Bronchial epithelial cell (primary cell): ENCODE measurements at regions not wholly inside any gene's neighbourhood (a gene's known extent, or its start where the extent isn't known, plus 50 kb on each side); places are given as distances from the start of the nearest gene placed in this dataset.
"Not testable (repeated sequence)": the region's sequence is repeated elsewhere in the genome, so short reads cannot be mapped to it uniquely, and the experiment has no call there.

ENCODE experiments used
- DNase-seq: peaks from one replicate; pipeline ENCODE4 v3.0.0-alpha.2; 2010; ENCODE audit warnings: low read depth
- FAIRE-seq: peaks from 2 replicates; lab custom pipeline; 2011; peaks lifted over from hg19 to GRCh38; lab: Jason Lieb, UNC
- H3K27me3 ChIP-seq: 2 replicates; pipeline ENCODE4 v1.5.1; 2011; ENCODE audit warnings: low read length; ENCODE audit not compliant: control insufficient read depth, insufficient read depth
- H3K36me3 ChIP-seq: 2 replicates; pipeline ENCODE4 v1.5.1; 2011; ENCODE audit warnings: low read length; ENCODE audit not compliant: control insufficient read depth, insufficient read depth
- H3K4me3 ChIP-seq: 2 replicates; pipeline ENCODE4 v1.5.1; 2011; ENCODE audit warnings: mild to moderate bottlenecking, low read depth, low read length, control low read depth
- CTCF ChIP-seq: IDR thresholded peaks from 2 replicates; pipeline ENCODE4 v1.5.1; 2011; ENCODE audit warnings: mild to moderate bottlenecking, moderate library complexity, low read length, control low read depth, inconsistent platforms; ENCODE audit not compliant: insufficient read depth, severe bottlenecking

GRCh38 chr16:86270696-86271095 is 239.6 kb upstream of the FOXF1 start:
- no peak for FAIRE-seq
- H3K4me3 ChIP-seq = no peak overlapping the region
- no peaks in the 10 kb centered on the region for H3K36me3 ChIP-seq
- H3K27me3 ChIP-seq = no peaks in the 10 kb centered on the region
- DNase-seq = no peak
- TF ChIP-seq CTCF = no peak

GRCh38 chr16:86272744-86273143 is 237.6 kb upstream of the FOXF1 start:
- DNase-seq (no peak), FAIRE-seq (no peak)

DNA sequence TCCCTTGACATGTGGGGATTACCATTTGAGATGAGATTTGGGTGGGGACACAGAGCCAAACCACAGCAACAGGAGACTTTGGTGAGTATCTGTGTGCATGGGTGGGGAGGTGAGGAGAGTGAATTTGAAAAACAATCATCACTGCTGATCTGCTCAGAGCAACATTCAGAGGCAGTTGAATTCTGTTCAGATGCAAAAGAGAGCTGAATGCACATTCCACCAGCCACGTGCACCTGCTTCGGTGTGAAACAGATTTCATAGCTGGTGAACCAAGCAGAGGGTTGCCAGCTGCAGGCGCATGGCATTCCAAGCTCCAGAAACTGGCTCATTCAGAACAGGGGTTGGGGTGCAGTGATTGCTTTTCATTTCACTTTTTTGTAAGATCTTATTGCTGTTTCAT is 233.1 kb upstream of the FOXF1 start:
- FAIRE-seq (no peak), DNase-seq (no peak)
- Histone ChIP-seq H3K27me3 (no peaks in the 10 kb centered on the region), H3K4me3 (no peak overlapping the region), H3K36me3 (no peaks in the 10 kb centered on the region)
- no peak for TF ChIP-seq CTCF

More at GRCh38 chr16:86272744-86273143, 237.6 kb upstream of the FOXF1 start:
- Histone ChIP-seq H3K36me3 (no peaks in the 10 kb centered on the region), H3K27me3 (no peaks in the 10 kb centered on the region), H3K4me3 (no peak overlapping the region)
- TF ChIP-seq CTCF = no peak

- DNase-seq, H3K27me3 ChIP-seq, FAIRE-seq: not testable (repeated sequence)
These were observed 232.5 kb upstream of the FOXF1 start for GRCh38 chr16:86277859-86278258.

GRCh38 chr16:86281421-86281820 is 228.9 kb upstream of the FOXF1 start:
- FAIRE-seq (no peak), DNase-seq (no peak)
- Histone ChIP-seq H3K27me3 (peaks cover 2% of the 10 kb centered on the region), H3K4me3 (no peak overlapping the region), H3K36me3 (no peaks in the 10 kb centered on the region)
- no peak for TF ChIP-seq CTCF

More at GRCh38 chr16:86277859-86278258, 232.5 kb upstream of the FOXF1 start:
- not testable (repeated sequence) for H3K4me3 ChIP-seq, H3K36me3 ChIP-seq

GRCh38 chr16:86283944-86284343 is 226.4 kb upstream of the FOXF1 start:
- Histone ChIP-seq H3K36me3 (no peaks in the 10 kb centered on the region), H3K4me3 (no peak overlapping the region), H3K27me3 (peaks cover 14% of the 10 kb centered on the region)
- no peak for TF ChIP-seq CTCF
- DNase-seq (no peak), FAIRE-seq (no peak)
